Activated T-cell treated with anti-CD3 and anti-CD28 coated beads, Interleukin-2, amount 50 U/mL, for 72 hours (primary cell): ENCODE measurements at regions not wholly inside any gene's neighbourhood (a gene's known extent, or its start where the extent isn't known, plus 50 kb on each side); places are given as distances from the start of the nearest gene placed in this dataset.
"Not testable (repeated sequence)": the region's sequence is repeated elsewhere in the genome, so short reads cannot be mapped to it uniquely, and the experiment has no call there.

Experiments used
- ATAC-seq, 2 donors: fragments of 150-1000 bp; cut with Tn5 transposase; replicated peaks in 1 of 2; 2 replicates each; pipeline ENCODE4 v1.10.0; 2021; ENCODE audit warnings: moderate library complexity in 2 of 2, mild to moderate bottlenecking in 1 of 2
- DNase-seq, 2 donors: peaks; one replicate each; pipeline ENCODE4 v3.0.0; 2021 to 2022; ENCODE audit warnings: mixed read lengths in 1 of 2
- H3K27ac Mint-ChIP-seq: one replicate; pipeline ENCODE4 v1.8.0; 2022; ENCODE audit warnings: mild to moderate bottlenecking, moderate library complexity, mixed read lengths
- H3K27me3 Mint-ChIP-seq: one replicate; pipeline ENCODE4 v1.8.0; 2022; ENCODE audit warnings: low read depth, mixed read lengths
- H3K36me3 Mint-ChIP-seq, 2 donors: one replicate each; pipeline ENCODE4 v1.8.0; 2022; ENCODE audit warnings: mixed read lengths in 2 of 2, mild to moderate bottlenecking in 1 of 2; ENCODE audit not compliant: insufficient read depth in 2 of 2
- H3K4me1 Mint-ChIP-seq: one replicate; pipeline ENCODE4 v1.8.0; 2022; ENCODE audit warnings: low read depth, mixed read lengths
- H3K4me3 Mint-ChIP-seq, 2 donors: one replicate each; pipeline ENCODE4 v1.8.0; 2022; ENCODE audit warnings: mild to moderate bottlenecking in 2 of 2, mixed read lengths in 2 of 2, moderate library complexity in 2 of 2
- H3K9me3 Mint-ChIP-seq, 2 donors: one replicate each; pipeline ENCODE4 v1.8.0; 2022; ENCODE audit warnings: mixed read lengths in 2 of 2

- DNase-seq, H3K4me3 Mint-ChIP-seq, H3K27ac Mint-ChIP-seq, ATAC-seq, H3K27me3 Mint-ChIP-seq, H3K36me3 Mint-ChIP-seq, H3K9me3 Mint-ChIP-seq, H3K4me1 Mint-ChIP-seq: not testable (repeated sequence)
These were observed 1347.6 kb downstream of the RPIA start for GRCh38 chr2:90039093-90039492.

DNA sequence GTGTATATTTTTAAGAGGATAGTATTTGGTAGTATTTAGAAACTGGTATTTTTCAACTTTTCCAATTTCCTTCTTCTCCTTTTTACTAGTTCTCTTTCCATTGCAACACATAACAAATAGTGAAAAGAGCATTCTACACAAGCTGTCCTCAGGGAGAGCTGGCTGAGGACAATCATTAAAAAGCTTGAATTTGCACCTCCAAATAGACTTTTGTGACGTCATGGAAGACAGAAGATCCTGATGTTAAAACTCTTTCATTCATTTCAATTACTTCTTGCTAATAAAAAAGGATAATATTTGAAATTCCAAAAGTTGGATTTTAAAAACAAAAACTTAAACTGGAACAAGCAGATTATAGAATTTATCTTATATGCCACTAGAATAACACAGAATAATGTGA, 1356.3 kb downstream of the RPIA start:
- DNase-seq, ATAC-seq: not testable (repeated sequence)

GRCh38 chr2:90052113-90052631, 1360.7 kb downstream of the RPIA start:
- not testable (repeated sequence) for H3K36me3 Mint-ChIP-seq, DNase-seq

More for the DNA sequence above, 1356.3 kb downstream of the RPIA start:
- H3K4me1 Mint-ChIP-seq, H3K4me3 Mint-ChIP-seq, H3K36me3 Mint-ChIP-seq, H3K27ac Mint-ChIP-seq, H3K9me3 Mint-ChIP-seq, H3K27me3 Mint-ChIP-seq: not testable (repeated sequence)

DNA sequence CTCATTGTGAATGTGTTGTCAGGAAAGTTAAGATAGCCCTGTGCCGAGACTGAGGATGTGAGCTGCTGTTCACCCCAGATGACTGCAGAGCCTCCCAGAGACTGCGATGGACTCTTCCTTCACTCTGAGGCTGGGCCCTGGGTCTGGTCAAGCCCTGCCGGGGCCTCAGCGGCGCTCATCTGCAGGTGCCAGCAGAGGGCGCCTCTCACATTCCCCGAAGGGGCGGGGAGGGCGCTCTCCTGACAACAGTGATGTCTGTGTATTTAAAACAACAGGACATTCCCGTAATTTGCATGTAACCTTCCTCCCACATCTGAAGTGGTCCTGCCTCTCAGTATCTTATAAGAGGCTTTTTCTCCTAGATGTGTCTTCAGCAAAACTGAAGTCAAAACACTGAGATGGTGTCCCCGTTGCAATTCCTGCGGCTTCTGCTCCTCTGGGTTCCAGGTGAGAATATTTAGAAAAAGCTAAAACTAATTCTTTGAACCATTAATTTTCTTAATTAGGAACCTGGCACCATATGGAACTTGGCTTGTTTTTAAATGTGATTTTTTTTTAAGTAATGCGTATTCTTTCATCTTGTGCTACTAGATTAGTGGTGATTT, 1377.9 kb downstream of the RPIA start:
- H3K4me3 Mint-ChIP-seq, result no peak overlapping the region
- no peaks in the 10 kb centered on the region for H3K9me3 Mint-ChIP-seq
- H3K36me3 Mint-ChIP-seq, result no peaks in the 10 kb centered on the region
- no peak for ATAC-seq
- no peak overlapping the region for H3K27ac Mint-ChIP-seq
- H3K4me1 Mint-ChIP-seq, result no peaks in the 10 kb centered on the region
- H3K27me3 Mint-ChIP-seq, result no peaks in the 10 kb centered on the region
- peak; percentile 6 to 7 for DNase-seq

More at GRCh38 chr2:90052113-90052631, 1360.7 kb downstream of the RPIA start:
- not testable (repeated sequence) for H3K4me1 Mint-ChIP-seq, H3K27me3 Mint-ChIP-seq, ATAC-seq, H3K4me3 Mint-ChIP-seq, H3K27ac Mint-ChIP-seq, H3K9me3 Mint-ChIP-seq

GRCh38 chr2:90076311-90076710, 1384.8 kb downstream of the RPIA start:
- DNase-seq, result no peak
- no peaks in the 10 kb centered on the region for H3K4me1 Mint-ChIP-seq
- peaks cover 0 to 7% of the 10 kb centered on the region in 2 donors for H3K9me3 Mint-ChIP-seq
- H3K4me3 Mint-ChIP-seq, result no peak overlapping the region
- H3K27me3 Mint-ChIP-seq, result no peaks in the 10 kb centered on the region
- no peak overlapping the region for H3K27ac Mint-ChIP-seq
- ATAC-seq, result no peak
- H3K36me3 Mint-ChIP-seq, result no peaks in the 10 kb centered on the region

GRCh38 chr2:90077948-90078347, 1386.5 kb downstream of the RPIA start:
- DNase-seq (no peak), ATAC-seq (no peak)
- H3K4me3 Mint-ChIP-seq, result no peak overlapping the region
- no peaks in the 10 kb centered on the region for H3K27me3 Mint-ChIP-seq
- no peak overlapping the region for H3K27ac Mint-ChIP-seq
- H3K4me1 Mint-ChIP-seq, result no peaks in the 10 kb centered on the region
- no peaks in the 10 kb centered on the region for H3K36me3 Mint-ChIP-seq
- peaks cover 0 to 7% of the 10 kb centered on the region in 2 donors for H3K9me3 Mint-ChIP-seq

DNA sequence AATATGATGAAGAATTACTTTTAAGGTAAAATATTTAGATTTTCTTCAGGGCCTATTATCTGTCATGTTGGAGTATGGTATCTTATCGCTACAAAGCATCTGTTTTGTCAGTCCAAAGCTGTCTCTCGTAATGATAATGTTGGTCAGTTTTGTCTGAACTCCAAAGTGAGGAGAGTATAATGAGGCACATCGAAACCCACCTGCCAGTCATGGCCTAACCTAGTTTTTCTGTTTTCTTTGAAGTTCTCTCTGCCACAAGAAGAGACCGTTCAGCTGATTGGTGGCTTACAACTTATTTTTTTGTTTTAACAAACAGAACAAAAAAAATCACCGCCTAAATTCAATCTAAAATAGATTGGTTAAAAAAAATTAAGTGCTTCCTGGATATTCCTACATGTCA, 1387.9 kb downstream of the RPIA start:
- Mint-ChIP-seq H3K27ac (no peak overlapping the region), H3K4me3 (no peak overlapping the region), H3K4me1 (no peaks in the 10 kb centered on the region), H3K9me3 (peaks cover 0 to 7% of the 10 kb centered on the region in 2 donors), H3K27me3 (no peaks in the 10 kb centered on the region), H3K36me3 (no peaks in the 10 kb centered on the region)
- ATAC-seq (no peak), DNase-seq (no peak)

DNA sequence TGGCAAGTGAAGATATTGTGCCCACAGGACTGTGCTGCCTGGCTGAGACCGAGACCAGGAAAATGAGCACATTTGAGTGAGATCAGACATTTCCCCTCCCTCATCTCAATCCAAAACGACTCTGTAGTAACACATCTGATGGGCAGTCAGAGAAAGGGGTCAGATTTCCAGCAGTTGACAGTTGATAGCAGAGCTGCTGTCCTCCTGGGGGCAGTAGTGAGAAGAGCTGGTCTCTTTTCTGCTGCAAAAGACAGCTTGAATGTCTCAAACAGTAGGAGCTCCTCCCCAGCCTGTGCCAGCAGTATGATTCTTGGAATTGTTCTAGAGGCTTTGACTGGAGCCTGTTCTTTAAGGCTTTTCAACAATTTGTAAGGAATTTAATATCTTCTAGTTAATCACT, 1396.3 kb downstream of the RPIA start:
- not testable (repeated sequence) for H3K27me3 Mint-ChIP-seq, H3K4me1 Mint-ChIP-seq, ATAC-seq, H3K27ac Mint-ChIP-seq, H3K9me3 Mint-ChIP-seq, DNase-seq, H3K36me3 Mint-ChIP-seq, H3K4me3 Mint-ChIP-seq

DNA sequence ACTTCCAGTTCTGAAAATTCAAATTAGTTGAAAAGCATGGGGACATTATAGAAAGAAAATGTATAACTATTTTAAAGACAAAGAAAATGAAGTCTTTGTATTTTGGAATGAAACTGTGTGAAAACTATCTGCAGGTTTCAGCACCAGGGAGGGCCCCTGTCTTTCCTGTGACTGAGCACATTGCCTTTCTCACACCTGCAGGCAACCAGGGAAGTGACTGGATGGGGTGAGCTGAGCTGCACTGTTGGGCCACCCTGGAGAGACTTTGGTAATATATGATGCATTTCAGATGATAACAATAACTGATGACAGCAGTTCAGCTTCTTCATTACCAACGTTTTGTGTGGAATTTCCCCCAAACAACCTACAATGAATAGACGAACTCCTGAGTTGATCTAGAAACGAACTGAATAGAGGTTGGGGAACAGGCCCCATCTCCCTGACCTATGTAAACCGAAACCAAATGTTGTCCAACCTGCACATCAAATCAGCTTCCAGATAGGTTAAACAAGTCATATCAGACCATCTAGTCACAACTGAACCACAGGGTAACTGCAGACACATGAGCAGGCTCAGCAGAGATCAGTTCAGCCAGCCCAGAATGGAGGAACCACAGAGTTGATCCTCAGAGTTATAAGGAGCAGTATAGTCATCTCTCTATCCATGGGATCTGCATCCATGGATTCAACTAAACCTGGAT, 1402.2 kb downstream of the RPIA start:
- H3K36me3 Mint-ChIP-seq, ATAC-seq, H3K27ac Mint-ChIP-seq, H3K27me3 Mint-ChIP-seq, H3K9me3 Mint-ChIP-seq, H3K4me1 Mint-ChIP-seq, DNase-seq, H3K4me3 Mint-ChIP-seq: not testable (repeated sequence)

GRCh38 chr2:90097617-90098016, 1406.1 kb downstream of the RPIA start:
- H3K4me3 Mint-ChIP-seq, ATAC-seq, H3K36me3 Mint-ChIP-seq, H3K27me3 Mint-ChIP-seq, DNase-seq, H3K9me3 Mint-ChIP-seq, H3K27ac Mint-ChIP-seq, H3K4me1 Mint-ChIP-seq: not testable (repeated sequence)

DNA sequence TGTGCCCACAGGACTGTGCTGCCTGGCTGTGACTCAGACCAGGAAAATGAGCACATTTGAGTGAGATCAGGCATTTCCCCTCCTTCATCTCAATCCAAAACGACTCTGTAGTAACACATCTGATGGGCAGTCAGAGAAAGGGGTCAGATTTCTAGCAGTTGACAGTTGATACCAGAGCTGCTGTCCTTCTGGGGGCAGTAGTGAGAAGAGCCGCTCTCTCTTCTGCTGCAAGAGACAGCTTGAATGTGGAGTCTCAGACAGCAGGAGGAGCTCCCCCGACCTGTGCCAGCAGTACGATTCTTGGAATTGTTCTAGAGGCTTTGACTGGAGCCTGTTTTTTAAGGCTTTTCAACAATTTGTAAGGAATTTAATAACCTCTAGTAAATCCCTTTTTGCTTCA, 1413.7 kb downstream of the RPIA start:
- H3K4me3 Mint-ChIP-seq, H3K27ac Mint-ChIP-seq, H3K36me3 Mint-ChIP-seq, DNase-seq, ATAC-seq, H3K4me1 Mint-ChIP-seq, H3K27me3 Mint-ChIP-seq, H3K9me3 Mint-ChIP-seq: not testable (repeated sequence)

GRCh38 chr2:90123409-90123808, 1431.9 kb downstream of the RPIA start:
- not testable (repeated sequence) for H3K4me1 Mint-ChIP-seq, ATAC-seq, DNase-seq, H3K27me3 Mint-ChIP-seq, H3K9me3 Mint-ChIP-seq, H3K4me3 Mint-ChIP-seq, H3K36me3 Mint-ChIP-seq, H3K27ac Mint-ChIP-seq

DNA sequence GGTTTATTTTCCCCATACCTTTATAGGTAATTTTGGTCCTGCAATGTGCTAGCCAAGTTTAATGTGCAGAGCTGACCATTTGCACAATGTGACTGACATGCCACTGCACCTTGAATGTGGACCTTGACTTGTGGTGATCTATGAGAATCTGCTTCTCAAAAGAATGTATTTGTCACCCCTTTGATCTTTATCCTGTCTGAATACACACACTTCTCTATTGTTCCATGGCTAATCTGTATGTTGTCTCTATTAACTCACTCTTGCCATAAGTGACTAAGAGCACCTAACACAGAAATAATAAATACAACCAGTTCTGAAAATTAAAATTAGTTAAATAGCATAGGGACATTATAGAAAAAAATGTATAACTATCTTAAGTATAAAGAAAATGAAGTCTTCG, 1447.6 kb downstream of the RPIA start:
- not testable (repeated sequence) for H3K36me3 Mint-ChIP-seq, H3K4me1 Mint-ChIP-seq, H3K27me3 Mint-ChIP-seq, H3K27ac Mint-ChIP-seq, ATAC-seq, DNase-seq, H3K9me3 Mint-ChIP-seq, H3K4me3 Mint-ChIP-seq

- H3K27me3 Mint-ChIP-seq, H3K27ac Mint-ChIP-seq, ATAC-seq, H3K36me3 Mint-ChIP-seq, H3K4me1 Mint-ChIP-seq, H3K9me3 Mint-ChIP-seq, DNase-seq, H3K4me3 Mint-ChIP-seq: not testable (repeated sequence)
These were observed 1450.1 kb downstream of the RPIA start for GRCh38 chr2:90141558-90141957.
